ENCODE measurements at regions not wholly inside any gene's neighbourhood (a gene's known extent, or its start where the extent isn't known, plus 50 kb on each side); places are given as distances from the start of the nearest gene placed in this dataset.

GRCh38 chr6:103047567-103047966 is 1654.1 kb downstream of the GRIK2 start:
- TF ChIP-seq TAF1 (conservative IDR thresholded peaks at IDR 0.05) (no peak), ATF3 (IDR thresholded peaks at IDR 0.05) (no peak), CTCF (IDR thresholded peaks at IDR 0.05; ENCODE audit: low read depth, low read length, missing input control) (no peak), FOXA1 (IDR thresholded peaks at IDR 0.05) (no peak), EGR1 (IDR thresholded peaks at IDR 0.05; ENCODE audit: low read depth in 2 of 2) (no peak)

Data from liver (tissue), 3 donors.